Calu3 (cell line): ENCODE measurements at regions not wholly inside any gene's neighbourhood (a gene's known extent, or its start where the extent isn't known, plus 50 kb on each side); places are given as distances from the start of the nearest gene placed in this dataset.

ENCODE experiments used
- BruUV-seq: library from RNA; stranded (reverse); fragments of 400-500 nt; replicated peaks from 2 replicates; lab custom pipeline; 2021; lab: Mats Ljungman, UMichigan
- CTCF ChIA-PET: fragments of 300-600 bp; sonication (Branson Sonifier 250); formaldehyde crosslinking; loops from one replicate; lab custom pipeline; 2022; ENCODE audit warnings: antibody characterized with exemption; lab: Charles Lee
- DNase-seq: peaks from one replicate; pipeline ENCODE4 v3.0.0; 2022
- H3K27ac Mint-ChIP-seq: one replicate; pipeline ENCODE4 v1.8.0; 2022; ENCODE audit warnings: mixed read lengths; ENCODE audit not compliant: unreplicated experiment
- H3K27me3 Mint-ChIP-seq: one replicate; pipeline ENCODE4 v1.8.0; 2022; ENCODE audit warnings: mixed read lengths; ENCODE audit not compliant: unreplicated experiment
- H3K36me3 Mint-ChIP-seq: one replicate; pipeline ENCODE4 v1.8.0; 2022; ENCODE audit warnings: mild to moderate bottlenecking, moderate library complexity, mixed read lengths; ENCODE audit not compliant: insufficient read depth, unreplicated experiment
- H3K4me1 Mint-ChIP-seq: one replicate; pipeline ENCODE4 v1.8.0; 2022; ENCODE audit warnings: mild to moderate bottlenecking, low read depth, mixed read lengths; ENCODE audit not compliant: unreplicated experiment
- H3K4me3 Mint-ChIP-seq: one replicate; pipeline ENCODE4 v1.8.0; 2022; ENCODE audit warnings: mild to moderate bottlenecking, low read depth, moderate library complexity, mixed read lengths; ENCODE audit not compliant: unreplicated experiment
- H3K9me3 Mint-ChIP-seq: one replicate; pipeline ENCODE4 v1.8.0; 2022; ENCODE audit warnings: low read depth, mixed read lengths; ENCODE audit not compliant: unreplicated experiment
- intact Hi-C: fragments of 100-400 bp; cut with micrococcal nuclease; formaldehyde crosslinking; loops from one replicate; pipeline ENCODE4 v1.10.0; 2022; ENCODE audit not compliant: unreplicated experiment
- TF ChIP-seq, protein P1 (sequence below): fragments of 200-600 bp; IDR thresholded peaks from one replicate; pipeline ENCODE4 v1.8.0; 2022; ENCODE audit warnings: antibody characterized with exemption; ENCODE audit not compliant: unreplicated experiment

DNA sequence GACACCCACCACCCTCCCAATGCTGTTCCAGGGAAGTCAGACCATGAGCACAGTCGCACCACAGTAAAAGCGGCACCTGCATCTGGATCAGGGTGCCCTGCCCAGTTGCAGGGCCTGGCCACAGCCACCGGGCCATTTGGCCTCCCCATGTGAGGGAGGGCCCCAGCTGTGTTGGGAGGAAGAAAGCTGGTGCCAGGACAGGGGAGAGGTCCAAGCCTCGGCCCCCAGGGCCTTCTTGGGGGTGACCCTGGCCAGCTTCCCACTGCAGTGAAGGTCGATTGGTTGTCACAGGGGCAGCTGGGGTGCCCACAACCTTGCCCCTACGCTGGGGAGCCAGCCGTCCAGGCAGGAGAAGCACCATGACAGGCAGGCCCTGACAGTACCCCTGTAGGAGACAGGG is 183.2 kb upstream of the RAB6C start:
- no peak for DNase-seq
- Mint-ChIP-seq H3K27ac (no peak overlapping the region), H3K9me3 (peaks cover 7% of the 10 kb centered on the region), H3K4me1 (no peaks in the 10 kb centered on the region), H3K36me3 (no peaks in the 10 kb centered on the region), H3K27me3 (peaks cover 68% of the 10 kb centered on the region), H3K4me3 (no peak overlapping the region)
- CTCF ChIA-PET = no interaction called here
- BruUV-seq = no TSS peak
- intact Hi-C loops = no loop called here
- TF ChIP-seq, protein P1, sequence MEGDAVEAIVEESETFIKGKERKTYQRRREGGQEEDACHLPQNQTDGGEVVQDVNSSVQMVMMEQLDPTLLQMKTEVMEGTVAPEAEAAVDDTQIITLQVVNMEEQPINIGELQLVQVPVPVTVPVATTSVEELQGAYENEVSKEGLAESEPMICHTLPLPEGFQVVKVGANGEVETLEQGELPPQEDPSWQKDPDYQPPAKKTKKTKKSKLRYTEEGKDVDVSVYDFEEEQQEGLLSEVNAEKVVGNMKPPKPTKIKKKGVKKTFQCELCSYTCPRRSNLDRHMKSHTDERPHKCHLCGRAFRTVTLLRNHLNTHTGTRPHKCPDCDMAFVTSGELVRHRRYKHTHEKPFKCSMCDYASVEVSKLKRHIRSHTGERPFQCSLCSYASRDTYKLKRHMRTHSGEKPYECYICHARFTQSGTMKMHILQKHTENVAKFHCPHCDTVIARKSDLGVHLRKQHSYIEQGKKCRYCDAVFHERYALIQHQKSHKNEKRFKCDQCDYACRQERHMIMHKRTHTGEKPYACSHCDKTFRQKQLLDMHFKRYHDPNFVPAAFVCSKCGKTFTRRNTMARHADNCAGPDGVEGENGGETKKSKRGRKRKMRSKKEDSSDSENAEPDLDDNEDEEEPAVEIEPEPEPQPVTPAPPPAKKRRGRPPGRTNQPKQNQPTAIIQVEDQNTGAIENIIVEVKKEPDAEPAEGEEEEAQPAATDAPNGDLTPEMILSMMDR = no peak

DNA sequence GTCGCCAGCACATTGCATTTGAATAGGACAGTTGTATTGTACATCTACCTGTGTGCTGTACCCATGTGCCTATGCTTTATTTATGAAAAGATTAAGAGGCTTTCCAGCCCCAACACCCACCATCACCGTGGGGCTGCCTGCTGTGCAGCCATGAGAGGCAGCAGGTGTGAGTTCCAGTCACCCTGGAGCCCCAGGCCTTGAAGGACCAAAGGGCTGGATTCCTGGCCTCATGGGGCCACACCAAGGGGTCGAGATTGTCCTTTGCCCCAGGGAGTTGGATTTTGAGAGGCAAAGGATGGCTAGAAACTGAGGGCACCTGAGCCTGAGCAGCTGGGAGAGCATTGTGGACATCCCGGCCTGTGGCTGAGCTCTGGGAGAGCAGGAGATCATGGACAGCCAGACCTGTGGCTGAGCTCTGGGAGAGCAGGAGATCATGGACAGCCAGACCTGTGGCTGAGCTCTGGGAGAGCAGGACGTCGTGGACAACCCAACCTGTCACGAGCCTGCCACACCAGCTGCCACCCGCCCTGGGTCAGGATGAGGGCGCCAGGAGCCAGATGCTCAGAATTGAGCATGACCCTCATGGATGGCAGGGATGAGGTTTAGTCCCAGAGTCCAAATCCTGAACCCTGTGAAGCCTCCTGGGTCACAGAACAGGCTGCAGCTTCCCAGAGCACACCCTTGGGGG is 182.5 kb upstream of the RAB6C start:
- Mint-ChIP-seq H3K27ac (no peak overlapping the region), H3K9me3 (peaks cover 7% of the 10 kb centered on the region), H3K4me1 (no peaks in the 10 kb centered on the region), H3K36me3 (no peaks in the 10 kb centered on the region), H3K4me3 (no peak overlapping the region), H3K27me3 (peaks cover 68% of the 10 kb centered on the region)
- intact Hi-C loops = no loop called here
- CTCF ChIA-PET = no interaction called here
- TF ChIP-seq, protein P1 = no peak
- no peak for DNase-seq
- BruUV-seq = no TSS peak

DNA sequence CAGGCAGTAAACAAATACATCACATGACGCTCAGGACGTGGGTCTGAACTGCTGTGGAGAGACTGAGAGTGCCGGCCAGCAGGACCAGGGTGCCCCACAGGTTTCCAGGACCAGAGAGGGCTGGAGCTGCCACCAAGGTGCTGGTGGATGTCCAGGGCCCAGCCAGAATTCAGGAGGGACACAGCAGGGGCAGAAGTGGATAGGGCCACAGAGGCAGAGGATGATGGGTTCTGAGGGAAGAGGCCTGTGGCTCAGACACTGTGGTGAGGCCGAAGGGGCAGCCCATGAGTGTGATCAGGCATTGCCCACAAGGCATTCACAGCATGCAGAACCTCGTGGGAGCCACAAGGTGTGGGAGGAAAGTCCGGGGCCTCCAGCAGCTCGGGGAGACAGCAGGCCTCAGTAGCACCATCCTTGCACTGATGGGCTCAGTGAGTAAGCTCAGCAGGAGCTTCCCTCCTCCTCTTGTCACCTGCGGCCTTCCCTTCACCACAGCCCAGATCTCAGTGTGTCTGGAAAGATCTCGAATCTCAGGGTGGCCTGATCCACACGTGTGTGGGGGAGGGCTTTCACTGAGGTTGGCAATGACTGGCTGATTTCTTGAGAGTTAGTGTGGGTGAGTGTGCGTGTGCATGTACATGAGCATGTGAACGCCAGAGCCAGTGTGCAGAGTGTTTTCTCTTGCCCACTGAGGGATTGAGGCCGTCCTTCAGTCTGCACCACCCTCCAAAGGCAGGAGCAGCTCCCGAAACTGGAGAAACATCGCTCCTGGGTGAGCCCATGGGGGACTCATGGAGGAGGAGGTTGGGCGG is 181.8 kb upstream of the RAB6C start:
- no TSS peak for BruUV-seq
- TF ChIP-seq, protein P1 = no peak
- DNase-seq = no peak
- CTCF ChIA-PET = no interaction called here
- intact Hi-C loops = no loop called here
- H3K9me3 Mint-ChIP-seq = peaks cover 7% of the 10 kb centered on the region
- H3K27ac Mint-ChIP-seq = no peak overlapping the region
- H3K4me1 Mint-ChIP-seq = no peaks in the 10 kb centered on the region
- H3K27me3 Mint-ChIP-seq = peaks cover 61% of the 10 kb centered on the region
- H3K36me3 Mint-ChIP-seq = no peaks in the 10 kb centered on the region
- no peak overlapping the region for H3K4me3 Mint-ChIP-seq

DNA sequence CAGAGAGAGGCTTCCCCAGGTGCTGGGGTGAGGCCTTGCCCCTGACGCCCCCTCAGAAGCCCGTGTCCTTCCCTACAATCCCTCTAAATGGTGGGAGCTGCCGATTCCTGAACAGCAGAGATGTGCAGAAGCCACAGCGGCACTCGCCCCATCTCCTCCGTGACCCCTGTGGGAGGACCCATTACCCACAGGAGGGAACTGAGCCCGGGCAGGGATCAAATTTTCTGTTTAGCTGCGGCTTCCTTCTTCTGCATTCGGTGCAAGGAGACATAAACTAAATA is 181.2 kb upstream of the RAB6C start:
- Mint-ChIP-seq H3K9me3 (peaks cover 7% of the 10 kb centered on the region), H3K4me1 (no peaks in the 10 kb centered on the region), H3K27ac (no peak overlapping the region), H3K4me3 (no peak overlapping the region), H3K36me3 (no peaks in the 10 kb centered on the region), H3K27me3 (peaks cover 61% of the 10 kb centered on the region)
- no peak for DNase-seq
- TF ChIP-seq, protein P1 = no peak
- CTCF ChIA-PET = no interaction called here
- intact Hi-C loops = no loop called here
- BruUV-seq = no TSS peak
